ENCODE measurements at regions not wholly inside any gene's neighbourhood (a gene's known extent, or its start where the extent isn't known, plus 50 kb on each side); places are given as distances from the start of the nearest gene placed in this dataset.

DNA sequence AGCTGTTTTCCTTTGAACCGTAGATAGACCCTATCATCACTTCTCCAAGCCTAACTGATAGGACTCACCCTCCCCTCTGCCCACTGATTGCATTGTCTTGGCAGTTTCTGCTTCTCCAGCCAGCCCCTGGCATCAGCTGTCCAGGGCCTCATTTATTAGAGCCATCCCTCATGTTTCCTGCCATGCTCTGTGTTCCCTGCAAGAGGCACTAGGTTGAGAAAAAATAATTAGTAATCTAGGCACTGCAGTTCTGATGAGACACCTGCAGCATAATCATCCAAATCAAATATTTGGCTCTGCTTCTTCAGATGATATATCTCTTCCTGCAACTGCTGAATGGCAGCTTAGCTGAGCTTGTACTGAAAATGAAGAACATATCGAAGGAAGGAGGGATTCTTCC, 303.0 kb upstream of the TLE4 start:
- TF ChIP-seq, protein P1, sequence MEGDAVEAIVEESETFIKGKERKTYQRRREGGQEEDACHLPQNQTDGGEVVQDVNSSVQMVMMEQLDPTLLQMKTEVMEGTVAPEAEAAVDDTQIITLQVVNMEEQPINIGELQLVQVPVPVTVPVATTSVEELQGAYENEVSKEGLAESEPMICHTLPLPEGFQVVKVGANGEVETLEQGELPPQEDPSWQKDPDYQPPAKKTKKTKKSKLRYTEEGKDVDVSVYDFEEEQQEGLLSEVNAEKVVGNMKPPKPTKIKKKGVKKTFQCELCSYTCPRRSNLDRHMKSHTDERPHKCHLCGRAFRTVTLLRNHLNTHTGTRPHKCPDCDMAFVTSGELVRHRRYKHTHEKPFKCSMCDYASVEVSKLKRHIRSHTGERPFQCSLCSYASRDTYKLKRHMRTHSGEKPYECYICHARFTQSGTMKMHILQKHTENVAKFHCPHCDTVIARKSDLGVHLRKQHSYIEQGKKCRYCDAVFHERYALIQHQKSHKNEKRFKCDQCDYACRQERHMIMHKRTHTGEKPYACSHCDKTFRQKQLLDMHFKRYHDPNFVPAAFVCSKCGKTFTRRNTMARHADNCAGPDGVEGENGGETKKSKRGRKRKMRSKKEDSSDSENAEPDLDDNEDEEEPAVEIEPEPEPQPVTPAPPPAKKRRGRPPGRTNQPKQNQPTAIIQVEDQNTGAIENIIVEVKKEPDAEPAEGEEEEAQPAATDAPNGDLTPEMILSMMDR (IDR thresholded peaks at IDR 0.05; ENCODE audit: unreplicated experiment): no peak
- no peaks in the 10 kb centered on the region for H3K4me1 Mint-ChIP-seq (ENCODE audit: low read depth, unreplicated experiment)
- H3K36me3 Mint-ChIP-seq (ENCODE audit: insufficient read depth, unreplicated experiment): no peaks in the 10 kb centered on the region
- H3K9me3 Mint-ChIP-seq (ENCODE audit: low read depth, unreplicated experiment): peaks cover 8% of the 10 kb centered on the region
- no peak overlapping the region for H3K4me3 Mint-ChIP-seq (ENCODE audit: low read depth, unreplicated experiment)
- no peak overlapping the region for H3K27ac Mint-ChIP-seq (ENCODE audit: unreplicated experiment)
- intact Hi-C loops (cut with micrococcal nuclease; ENCODE audit: unreplicated experiment): no loop called here
- CTCF ChIA-PET: no interaction called here
- no peaks in the 10 kb centered on the region for H3K27me3 Mint-ChIP-seq (ENCODE audit: unreplicated experiment)
- BruUV-seq (replicated peaks): no TSS peak
- DNase-seq: no peak

GRCh38 chr9:79273311-79273710, 298.5 kb upstream of the TLE4 start:
- Mint-ChIP-seq H3K9me3 (ENCODE audit: low read depth, unreplicated experiment) (peaks cover 4% of the 10 kb centered on the region), H3K4me1 (ENCODE audit: low read depth, unreplicated experiment) (no peaks in the 10 kb centered on the region), H3K27ac (ENCODE audit: unreplicated experiment) (no peak overlapping the region), H3K27me3 (ENCODE audit: unreplicated experiment) (no peaks in the 10 kb centered on the region), H3K36me3 (ENCODE audit: insufficient read depth, unreplicated experiment) (no peaks in the 10 kb centered on the region), H3K4me3 (ENCODE audit: low read depth, unreplicated experiment) (no peak overlapping the region)
- intact Hi-C loops (cut with micrococcal nuclease; ENCODE audit: unreplicated experiment): no loop called here
- TF ChIP-seq, protein P1 (IDR thresholded peaks at IDR 0.05; ENCODE audit: unreplicated experiment): no peak
- no peak for DNase-seq
- CTCF ChIA-PET: no interaction called here
- BruUV-seq (replicated peaks): no TSS peak

DNA sequence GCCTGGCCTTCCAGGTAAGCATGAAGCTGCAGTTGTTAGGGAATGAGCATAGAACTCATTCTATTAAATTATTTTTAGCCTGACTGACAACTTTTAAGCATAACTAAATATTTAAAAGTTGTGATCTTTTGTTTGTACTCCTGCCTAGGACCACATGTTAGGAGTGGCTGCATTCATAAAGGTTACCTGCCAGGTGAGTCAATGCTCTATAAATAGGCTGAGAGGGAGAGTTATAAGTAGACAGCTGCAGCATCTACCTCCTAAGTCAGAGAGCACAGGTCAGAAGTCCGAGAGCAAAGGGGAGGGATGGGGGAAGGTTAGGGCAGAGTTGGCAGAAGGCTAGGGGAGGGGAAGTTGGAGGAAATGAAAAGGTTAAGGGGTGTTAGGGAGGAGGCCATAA, 292.4 kb upstream of the TLE4 start:
- peaks cover 3% of the 10 kb centered on the region for H3K9me3 Mint-ChIP-seq (ENCODE audit: low read depth, unreplicated experiment)
- H3K4me1 Mint-ChIP-seq (ENCODE audit: low read depth, unreplicated experiment): no peaks in the 10 kb centered on the region
- no peak for DNase-seq
- no peaks in the 10 kb centered on the region for H3K27me3 Mint-ChIP-seq (ENCODE audit: unreplicated experiment)
- no peak overlapping the region for H3K27ac Mint-ChIP-seq (ENCODE audit: unreplicated experiment)
- H3K36me3 Mint-ChIP-seq (ENCODE audit: insufficient read depth, unreplicated experiment): no peaks in the 10 kb centered on the region
- BruUV-seq (replicated peaks): no TSS peak
- intact Hi-C loops (cut with micrococcal nuclease; ENCODE audit: unreplicated experiment): no loop called here
- TF ChIP-seq, protein P1 (IDR thresholded peaks at IDR 0.05; ENCODE audit: unreplicated experiment): no peak
- H3K4me3 Mint-ChIP-seq (ENCODE audit: low read depth, unreplicated experiment): no peak overlapping the region
- CTCF ChIA-PET: no interaction called here

DNA sequence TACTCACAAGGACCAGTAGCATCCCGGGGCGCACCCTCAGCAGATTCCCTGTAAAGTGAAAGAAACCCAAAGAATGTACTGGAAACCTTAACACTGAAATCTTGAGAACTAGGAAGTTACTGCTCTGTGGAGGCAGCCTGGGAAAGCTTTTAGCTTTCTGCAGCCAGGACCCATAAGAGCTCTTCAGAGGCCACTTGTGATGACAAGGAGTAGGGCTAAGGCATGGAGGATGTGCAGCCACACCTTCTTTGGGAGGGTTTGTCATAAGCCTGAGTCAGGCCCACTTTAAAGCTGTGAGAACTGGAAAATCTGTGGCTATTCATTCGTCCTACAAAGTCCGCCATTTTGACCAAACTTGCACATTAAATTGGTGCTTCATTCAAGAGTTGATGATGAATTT, 291.1 kb upstream of the TLE4 start:
- intact Hi-C loops (cut with micrococcal nuclease; ENCODE audit: unreplicated experiment): no loop called here
- TF ChIP-seq, protein P1 (IDR thresholded peaks at IDR 0.05; ENCODE audit: unreplicated experiment): no peak
- Mint-ChIP-seq H3K4me1 (ENCODE audit: low read depth, unreplicated experiment) (no peaks in the 10 kb centered on the region), H3K36me3 (ENCODE audit: insufficient read depth, unreplicated experiment) (no peaks in the 10 kb centered on the region), H3K9me3 (ENCODE audit: low read depth, unreplicated experiment) (peaks cover 3% of the 10 kb centered on the region), H3K27ac (ENCODE audit: unreplicated experiment) (no peak overlapping the region), H3K27me3 (ENCODE audit: unreplicated experiment) (no peaks in the 10 kb centered on the region), H3K4me3 (ENCODE audit: low read depth, unreplicated experiment) (no peak overlapping the region)
- CTCF ChIA-PET: no interaction called here
- DNase-seq: no peak
- BruUV-seq (replicated peaks): no TSS peak

GRCh38 chr9:79284081-79284480, 287.7 kb upstream of the TLE4 start:
- no peaks in the 10 kb centered on the region for H3K4me1 Mint-ChIP-seq (ENCODE audit: low read depth, unreplicated experiment)
- no peak overlapping the region for H3K4me3 Mint-ChIP-seq (ENCODE audit: low read depth, unreplicated experiment)
- TF ChIP-seq, protein P1 (IDR thresholded peaks at IDR 0.05; ENCODE audit: unreplicated experiment): no peak
- CTCF ChIA-PET: no interaction called here
- H3K9me3 Mint-ChIP-seq (ENCODE audit: low read depth, unreplicated experiment): peaks cover 3% of the 10 kb centered on the region
- no peaks in the 10 kb centered on the region for H3K27me3 Mint-ChIP-seq (ENCODE audit: unreplicated experiment)
- intact Hi-C loops (cut with micrococcal nuclease; ENCODE audit: unreplicated experiment): no loop called here
- no peak overlapping the region for H3K27ac Mint-ChIP-seq (ENCODE audit: unreplicated experiment)
- no peaks in the 10 kb centered on the region for H3K36me3 Mint-ChIP-seq (ENCODE audit: insufficient read depth, unreplicated experiment)
- no TSS peak for BruUV-seq (replicated peaks)
- DNase-seq: no peak
